ENCODE measurements at regions not wholly inside any gene's neighbourhood (a gene's known extent, or its start where the extent isn't known, plus 50 kb on each side); places are given as distances from the start of the nearest gene placed in this dataset.

- no peak for DNase-seq
These were observed 406.1 kb upstream of the SOX11 start for GRCh38 chr2:5285872-5286769.

- no peak for DNase-seq
These were observed 404.4 kb upstream of the SOX11 start for GRCh38 chr2:5287558-5288334.

- no peak for DNase-seq
These were observed 401.2 kb upstream of the SOX11 start for GRCh38 chr2:5290900-5291546.

- DNase-seq, result no peak
These were observed 387.5 kb upstream of the SOX11 start for GRCh38 chr2:5304640-5305039.

GRCh38 chr2:5315041-5315440 is 377.1 kb upstream of the SOX11 start:
- DNase-seq, result no peak

- no peak for DNase-seq
These were observed 376.7 kb upstream of the SOX11 start for GRCh38 chr2:5315512-5315911.

- no peak for DNase-seq
These were observed 376.1 kb upstream of the SOX11 start for GRCh38 chr2:5316001-5316490.

GRCh38 chr2:5319493-5319892 is 372.7 kb upstream of the SOX11 start:
- DNase-seq, result no peak

GRCh38 chr2:5322396-5322795 is 369.8 kb upstream of the SOX11 start:
- DNase-seq, result no peak

GRCh38 chr2:5325523-5325922 is 366.7 kb upstream of the SOX11 start:
- no peak for DNase-seq

GRCh38 chr2:5328826-5329225 is 363.4 kb upstream of the SOX11 start:
- no peak for DNase-seq

GRCh38 chr2:5329763-5330162 is 362.4 kb upstream of the SOX11 start:
- no peak for DNase-seq

GRCh38 chr2:5330961-5331360 is 361.2 kb upstream of the SOX11 start:
- no peak for DNase-seq

- no peak for DNase-seq
These were observed 359.3 kb upstream of the SOX11 start for GRCh38 chr2:5332925-5333324.

- no peak for DNase-seq
These were observed 352.7 kb upstream of the SOX11 start for GRCh38 chr2:5339473-5339872.

- no peak for DNase-seq
These were observed 348.3 kb upstream of the SOX11 start for GRCh38 chr2:5343785-5344335.

GRCh38 chr2:5352286-5352685 is 339.9 kb upstream of the SOX11 start:
- DNase-seq, result no peak

- DNase-seq, result no peak
These were observed 338.6 kb upstream of the SOX11 start for GRCh38 chr2:5353565-5353964.

- no peak for DNase-seq
These were observed 332.8 kb upstream of the SOX11 start for GRCh38 chr2:5359397-5359796.

- no peak for DNase-seq
These were observed 332.1 kb upstream of the SOX11 start for GRCh38 chr2:5360081-5360480.

GRCh38 chr2:5364361-5364760 is 327.8 kb upstream of the SOX11 start:
- no peak for DNase-seq

- DNase-seq, result peak; percentile 66
These were observed 326.2 kb upstream of the SOX11 start for GRCh38 chr2:5365871-5366461.
